ENCODE measurements at regions not wholly inside any gene's neighbourhood (a gene's known extent, or its start where the extent isn't known, plus 50 kb on each side); places are given as distances from the start of the nearest gene placed in this dataset.
A peak's percentile ranks its signal among the peaks of the same experiment; 100 is the strongest.

GRCh38 chr6:104014163-104014959, 845.4 kb downstream of the HACE1 start:
- DNase-seq, result no peak

- DNase-seq, result no peak
These were observed 846.3 kb downstream of the HACE1 start for GRCh38 chr6:104013312-104013971.

- DNase-seq, result no peak
These were observed 848.8 kb downstream of the HACE1 start for GRCh38 chr6:104010897-104011296.

- DNase-seq, result no peak
These were observed 855.8 kb downstream of the HACE1 start for GRCh38 chr6:104003803-104004516.

GRCh38 chr6:103995571-103995970, 864.1 kb downstream of the HACE1 start:
- DNase-seq, result no peak

GRCh38 chr6:103983860-103984259, 875.9 kb downstream of the HACE1 start:
- no peak for DNase-seq

- no peak for DNase-seq
These were observed 876.7 kb downstream of the HACE1 start for GRCh38 chr6:103983011-103983410.

- DNase-seq, result no peak
These were observed 877.1 kb downstream of the HACE1 start for GRCh38 chr6:103982574-103982973.

GRCh38 chr6:103979308-103979707, 880.4 kb downstream of the HACE1 start:
- DNase-seq, result no peak

- no peak for DNase-seq
These were observed 922.3 kb downstream of the HACE1 start for GRCh38 chr6:103937389-103937788.

GRCh38 chr6:103925317-103925716, 934.4 kb downstream of the HACE1 start:
- peak; percentile 98 for DNase-seq

- no peak for DNase-seq
These were observed 949.7 kb downstream of the HACE1 start for GRCh38 chr6:103910018-103910417.

- DNase-seq, result no peak
These were observed 950.8 kb downstream of the HACE1 start for GRCh38 chr6:103908898-103909297.

GRCh38 chr6:103895136-103895535, 964.6 kb downstream of the HACE1 start:
- DNase-seq, result no peak

- DNase-seq, result no peak
These were observed 966.6 kb downstream of the HACE1 start for GRCh38 chr6:103893141-103893581.

GRCh38 chr6:103886951-103887350, 972.8 kb downstream of the HACE1 start:
- no peak for DNase-seq

- no peak for DNase-seq
These were observed 974.3 kb downstream of the HACE1 start for GRCh38 chr6:103885446-103885845.

- DNase-seq, result no peak
These were observed 979.9 kb downstream of the HACE1 start for GRCh38 chr6:103879800-103880199.

GRCh38 chr6:103875221-103875620, 984.5 kb downstream of the HACE1 start:
- no peak for DNase-seq

GRCh38 chr6:103874575-103874974, 985.1 kb downstream of the HACE1 start:
- DNase-seq, result no peak

GRCh38 chr6:103872678-103873077, 987.0 kb downstream of the HACE1 start:
- no peak for DNase-seq

GRCh38 chr6:103872233-103872632, 987.5 kb downstream of the HACE1 start:
- no peak for DNase-seq

- no peak for DNase-seq
These were observed 988.7 kb downstream of the HACE1 start for GRCh38 chr6:103870970-103871369.

GRCh38 chr6:103862297-103862696, 997.4 kb downstream of the HACE1 start:
- no peak for DNase-seq
